GM12873 (cell line): ENCODE measurements at regions not wholly inside any gene's neighbourhood (a gene's known extent, or its start where the extent isn't known, plus 50 kb on each side); places are given as distances from the start of the nearest gene placed in this dataset.

Source experiments
- CTCF ChIP-seq: IDR thresholded peaks from 2 replicates; pipeline ENCODE4 v1.5.1; 2012; ENCODE audit warnings: low read depth, mild to moderate bottlenecking, moderate library complexity, low read length, control low read depth; ENCODE audit not compliant: insufficient read depth; ENCODE audit errors: missing control alignments

- TF ChIP-seq CTCF, result no peak
Observed at GRCh38 chr6:9315966-9316650, 880.8 kb upstream of the SLC35B3 start.

- no peak for TF ChIP-seq CTCF
Observed at GRCh38 chr6:9308284-9308683, 872.9 kb upstream of the SLC35B3 start.

DNA sequence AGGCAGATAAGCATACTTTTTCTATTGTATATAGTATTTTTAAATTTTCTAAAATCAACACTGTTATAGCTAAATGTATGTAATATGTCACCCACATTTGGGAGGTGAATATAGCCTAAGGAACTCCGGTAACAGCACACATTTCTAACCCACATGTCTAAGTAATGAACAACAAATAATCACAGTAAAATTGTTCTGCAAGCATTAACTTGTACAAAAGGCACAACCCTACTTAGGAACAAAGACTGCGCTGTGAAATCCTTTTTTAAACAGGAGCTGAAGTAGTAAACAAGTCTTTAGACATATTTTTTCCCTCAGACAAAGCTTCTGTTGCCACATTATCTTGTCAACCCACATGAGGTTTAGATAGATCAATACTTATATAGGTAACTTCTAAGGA is 872.4 kb upstream of the SLC35B3 start:
- no peak for TF ChIP-seq CTCF

- no peak for TF ChIP-seq CTCF
Observed at GRCh38 chr6:9307187-9307586, 871.8 kb upstream of the SLC35B3 start.

DNA sequence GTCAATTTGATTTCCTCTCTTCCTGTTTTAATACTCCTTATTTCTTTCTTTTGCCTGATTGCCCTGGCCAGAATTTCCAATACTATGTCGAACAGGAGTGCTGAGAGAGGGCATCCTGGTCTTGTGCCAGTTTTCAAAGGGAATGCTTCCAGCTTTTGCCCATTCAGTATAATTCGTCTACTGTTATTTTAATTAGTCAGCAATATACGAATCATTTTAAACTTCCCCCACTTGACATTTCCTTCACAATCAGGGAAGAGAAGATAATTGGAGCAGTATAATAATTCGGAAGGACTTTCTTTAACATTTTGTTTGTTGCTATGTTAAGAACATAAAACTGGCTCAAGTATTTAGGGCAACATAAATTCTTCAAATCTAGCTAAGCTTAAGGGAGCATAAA is 860.3 kb upstream of the SLC35B3 start:
- TF ChIP-seq CTCF, result no peak

GRCh38 chr6:9292975-9293374 is 857.6 kb upstream of the SLC35B3 start:
- TF ChIP-seq CTCF, result no peak

DNA sequence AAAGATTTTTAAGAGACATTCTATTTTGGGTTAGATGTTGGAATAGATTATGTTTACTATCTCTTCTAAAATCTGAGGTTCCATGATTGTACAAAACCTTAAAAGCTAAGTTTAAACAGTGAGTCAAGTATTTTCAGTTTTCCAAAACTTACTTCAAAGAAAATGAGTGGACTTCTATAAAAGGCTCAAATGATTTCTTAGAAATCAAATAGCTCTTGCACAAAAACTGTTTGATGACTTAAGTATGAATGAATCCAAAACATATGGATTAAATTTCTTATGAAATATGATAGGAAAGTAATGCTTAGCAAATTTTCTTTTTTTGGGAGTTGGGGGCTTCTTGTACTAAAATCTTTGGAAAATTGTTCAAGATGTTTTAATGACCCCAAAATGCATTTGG is 837.3 kb upstream of the SLC35B3 start:
- TF ChIP-seq CTCF, result no peak
